Duodenal mucosa (tissue), 2 donors: ENCODE measurements at regions not wholly inside any gene's neighbourhood (a gene's known extent, or its start where the extent isn't known, plus 50 kb on each side); places are given as distances from the start of the nearest gene placed in this dataset.

Experiments
- H3K27ac ChIP-seq: one replicate; pipeline ENCODE4 v1.7.0; 2013; ENCODE audit warnings: low read depth, low read length
- H3K27me3 ChIP-seq, 2 donors: one replicate each; pipeline ENCODE4 v1.7.0; 2013; ENCODE audit warnings: low read length in 2 of 2, control low read depth in 1 of 2; ENCODE audit not compliant: insufficient read depth in 2 of 2, control insufficient read depth in 1 of 2
- H3K36me3 ChIP-seq, 2 donors: one replicate each; pipeline ENCODE4 v1.7.0; 2013; ENCODE audit warnings: low read length in 2 of 2, control low read depth in 1 of 2; ENCODE audit not compliant: insufficient read depth in 2 of 2, control insufficient read depth in 1 of 2
- H3K4me1 ChIP-seq, 2 donors: one replicate each; pipeline ENCODE4 v1.7.0; 2013; ENCODE audit warnings: low read length in 2 of 2, control low read depth in 1 of 2; ENCODE audit not compliant: insufficient read depth in 2 of 2, control insufficient read depth in 1 of 2
- H3K4me3 ChIP-seq, 2 donors: one replicate each; pipeline ENCODE4 v1.7.0; 2013; ENCODE audit warnings: low read length in 2 of 2, low read depth in 1 of 2
- H3K9ac ChIP-seq, 2 donors: one replicate each; pipeline ENCODE4 v1.7.0; 2013; ENCODE audit warnings: low read length in 2 of 2, low read depth in 1 of 2
- H3K9me3 ChIP-seq, 2 donors: one replicate each; pipeline ENCODE4 v1.7.0; 2013; ENCODE audit warnings: low read length in 2 of 2, control low read depth in 1 of 2; ENCODE audit not compliant: control insufficient read depth in 1 of 2

GRCh38 chr10:131702531-131703356 is 198.1 kb upstream of the PPP2R2D start:
- H3K36me3 ChIP-seq: no peaks in the 10 kb centered on the region
- no peaks in the 10 kb centered on the region for H3K27me3 ChIP-seq
- no peak overlapping the region for H3K9ac ChIP-seq
- H3K4me1 ChIP-seq: no peaks in the 10 kb centered on the region
- H3K9me3 ChIP-seq: peaks cover 6 to 10% of the 10 kb centered on the region in 2 donors
- H3K4me3 ChIP-seq: no peak overlapping the region
- H3K27ac ChIP-seq: no peak overlapping the region

- Histone ChIP-seq H3K27ac (no peak overlapping the region), H3K27me3 (no peaks in the 10 kb centered on the region), H3K4me3 (no peak overlapping the region), H3K9me3 (peaks cover 6 to 10% of the 10 kb centered on the region in 2 donors), H3K36me3 (no peaks in the 10 kb centered on the region), H3K4me1 (no peaks in the 10 kb centered on the region), H3K9ac (no peak overlapping the region)
Measured at GRCh38 chr10:131703541-131703940, 197.3 kb upstream of the PPP2R2D start.

- Histone ChIP-seq H3K27ac (no peak overlapping the region), H3K9me3 (peaks cover 6 to 10% of the 10 kb centered on the region in 2 donors), H3K27me3 (no peaks in the 10 kb centered on the region), H3K4me1 (no peaks in the 10 kb centered on the region), H3K36me3 (no peaks in the 10 kb centered on the region), H3K4me3 (no peak overlapping the region), H3K9ac (no peak overlapping the region)
Measured at GRCh38 chr10:131703941-131704340, 196.9 kb upstream of the PPP2R2D start.

GRCh38 chr10:131706476-131706875 is 194.3 kb upstream of the PPP2R2D start:
- H3K4me3 ChIP-seq: no peak overlapping the region
- H3K36me3 ChIP-seq: no peaks in the 10 kb centered on the region
- H3K9me3 ChIP-seq: peaks cover 6 to 10% of the 10 kb centered on the region in 2 donors
- H3K27ac ChIP-seq: no peak overlapping the region
- no peaks in the 10 kb centered on the region for H3K27me3 ChIP-seq
- no peaks in the 10 kb centered on the region for H3K4me1 ChIP-seq
- H3K9ac ChIP-seq: no peak overlapping the region

- H3K27me3 ChIP-seq: no peaks in the 10 kb centered on the region
- H3K9ac ChIP-seq: no peak overlapping the region
- no peaks in the 10 kb centered on the region for H3K36me3 ChIP-seq
- peaks cover 6 to 10% of the 10 kb centered on the region in 2 donors for H3K9me3 ChIP-seq
- no peak overlapping the region for H3K4me3 ChIP-seq
- H3K27ac ChIP-seq: no peak overlapping the region
- H3K4me1 ChIP-seq: no peaks in the 10 kb centered on the region
Measured at GRCh38 chr10:131706952-131707351, 193.9 kb upstream of the PPP2R2D start.

GRCh38 chr10:131708225-131708880 is 192.5 kb upstream of the PPP2R2D start:
- H3K36me3 ChIP-seq: no peaks in the 10 kb centered on the region
- no peaks in the 10 kb centered on the region for H3K27me3 ChIP-seq
- no peaks in the 10 kb centered on the region for H3K4me1 ChIP-seq
- peaks cover 6 to 10% of the 10 kb centered on the region in 2 donors for H3K9me3 ChIP-seq
- H3K27ac ChIP-seq: no peak overlapping the region
- H3K9ac ChIP-seq: no peak overlapping the region
- no peak overlapping the region for H3K4me3 ChIP-seq

GRCh38 chr10:131710142-131710861 is 190.5 kb upstream of the PPP2R2D start:
- H3K4me1 ChIP-seq: no peaks in the 10 kb centered on the region
- no peak overlapping the region for H3K4me3 ChIP-seq
- H3K9ac ChIP-seq: no peak overlapping the region
- H3K36me3 ChIP-seq: no peaks in the 10 kb centered on the region
- peaks cover 6 to 10% of the 10 kb centered on the region in 2 donors for H3K9me3 ChIP-seq
- no peaks in the 10 kb centered on the region for H3K27me3 ChIP-seq
- no peak overlapping the region for H3K27ac ChIP-seq

GRCh38 chr10:131722121-131722520 is 178.7 kb upstream of the PPP2R2D start:
- Histone ChIP-seq H3K36me3 (no peaks in the 10 kb centered on the region), H3K9me3 (no peaks in the 10 kb centered on the region), H3K27ac (no peak overlapping the region), H3K27me3 (no peaks in the 10 kb centered on the region), H3K4me3 (no peak overlapping the region), H3K4me1 (peaks cover 0 to 9% of the 10 kb centered on the region in 2 donors), H3K9ac (no peak overlapping the region)

GRCh38 chr10:131722525-131723264 is 178.1 kb upstream of the PPP2R2D start:
- H3K36me3 ChIP-seq: no peaks in the 10 kb centered on the region
- no peaks in the 10 kb centered on the region for H3K9me3 ChIP-seq
- peaks cover 0 to 9% of the 10 kb centered on the region in 2 donors for H3K4me1 ChIP-seq
- no peak overlapping the region for H3K4me3 ChIP-seq
- no peak overlapping the region for H3K9ac ChIP-seq
- no peak overlapping the region for H3K27ac ChIP-seq
- H3K27me3 ChIP-seq: no peaks in the 10 kb centered on the region
